Liver (tissue), 8 donors: ENCODE measurements at regions not wholly inside any gene's neighbourhood (a gene's known extent, or its start where the extent isn't known, plus 50 kb on each side); places are given as distances from the start of the nearest gene placed in this dataset.

Experiments
- DNase-seq: peaks from one replicate; pipeline ENCODE4 v3.0.0-alpha.2; 2017; ENCODE audit warnings: low spot score
- H3K27ac ChIP-seq, 2 donors: one replicate each; pipeline ENCODE4 v1.7.0; 2013; ENCODE audit warnings: inconsistent platforms in 2 of 2, low read length in 2 of 2, control low read depth in 1 of 2, low read depth in 1 of 2, mild to moderate bottlenecking in 1 of 2
- H3K27me3 ChIP-seq, 4 donors: one replicate each; pipeline versions ENCODE4 v1.6.1 to v1.7.0; 2013; ENCODE audit warnings: low read length in 3 of 4, inconsistent platforms in 1 of 4, mild to moderate bottlenecking in 1 of 4, moderate library complexity in 1 of 4; ENCODE audit not compliant: control insufficient read depth in 4 of 4, insufficient read depth in 4 of 4
- H3K36me3 ChIP-seq, 4 donors: one replicate each; pipeline versions ENCODE4 v1.6.1 to v1.7.0; 2013; ENCODE audit warnings: low read length in 3 of 4, mild to moderate bottlenecking in 3 of 4, low read depth in 1 of 4, moderate library complexity in 1 of 4; ENCODE audit not compliant: control insufficient read depth in 4 of 4, insufficient read depth in 3 of 4
- H3K4me1 ChIP-seq, 4 donors: one replicate each; pipeline versions ENCODE4 v1.6.1 to v1.7.0; 2013; ENCODE audit warnings: low read length in 3 of 4, mild to moderate bottlenecking in 3 of 4, moderate library complexity in 1 of 4; ENCODE audit not compliant: control insufficient read depth in 4 of 4, insufficient read depth in 4 of 4
- H3K4me3 ChIP-seq, 3 donors: one replicate each; pipeline versions ENCODE4 v1.6.1 to v1.7.0; 2013; ENCODE audit warnings: low read length in 3 of 3, control low read depth in 1 of 3, low read depth in 1 of 3, mild to moderate bottlenecking in 1 of 3
- H3K9ac ChIP-seq, 2 donors: one replicate each; pipeline ENCODE4 v1.7.0; 2013; ENCODE audit warnings: low read length in 2 of 2, mild to moderate bottlenecking in 2 of 2, moderate library complexity in 2 of 2, control low read depth in 1 of 2, low read depth in 1 of 2
- H3K9me3 ChIP-seq, 4 donors: one replicate each; pipeline versions ENCODE4 v1.6.1 to v1.7.0; 2013; ENCODE audit warnings: low read length in 3 of 4; ENCODE audit not compliant: control insufficient read depth in 4 of 4
- EGR1 ChIP-seq, 2 donors: IDR thresholded peaks; 2 replicates each; pipeline ENCODE4 v1.6.1; 2016 to 2018; ENCODE audit warnings: antibody characterized with exemption in 2 of 2, low read depth in 2 of 2
- FOXA2 ChIP-seq: IDR thresholded peaks from 2 replicates; pipeline ENCODE4 v1.6.1; 2016; ENCODE audit warnings: antibody characterized with exemption
- GABPA ChIP-seq, 2 donors: IDR thresholded peaks in 1 of 2; conservative IDR thresholded peaks in 1 of 2; 2 replicates each; pipeline ENCODE4 v1.6.1; 2016; ENCODE audit warnings: antibody characterized with exemption in 2 of 2, mild to moderate bottlenecking in 1 of 2, moderate library complexity in 1 of 2
- HNF4A ChIP-seq, 2 donors: conservative IDR thresholded peaks; 2 replicates each; pipeline ENCODE4 v1.6.1; 2016; ENCODE audit warnings: antibody characterized with exemption in 2 of 2, mild to moderate bottlenecking in 2 of 2
- JUND ChIP-seq, 2 donors: IDR thresholded peaks; 2 replicates each; pipeline ENCODE4 v1.6.1; 2016; ENCODE audit warnings: antibody characterized with exemption in 2 of 2
- RAD21 ChIP-seq, 2 donors: IDR thresholded peaks; 2 replicates each; pipeline ENCODE4 v1.6.1; 2016; ENCODE audit warnings: antibody characterized with exemption in 2 of 2, mild to moderate bottlenecking in 2 of 2
- RXRA ChIP-seq, 2 donors: IDR thresholded peaks; 2 replicates each; pipeline ENCODE4 v1.6.1; 2017 to 2018; ENCODE audit warnings: antibody characterized with exemption in 2 of 2, mild to moderate bottlenecking in 1 of 2
- TAF1 ChIP-seq: conservative IDR thresholded peaks from 2 replicates; pipeline ENCODE4 v1.6.1; 2016; ENCODE audit warnings: antibody characterized with exemption, mild to moderate bottlenecking
- YY1 ChIP-seq: IDR thresholded peaks from 2 replicates; pipeline ENCODE4 v1.6.1; 2016; ENCODE audit warnings: antibody characterized with exemption, mild to moderate bottlenecking
- WGBS: extraction: QIAGEN DNeasy Blood & Tissue Kit; methylation state at CpG from one replicate; pipeline ENCODE4 v1.1.7; 2013; 5-methylcytosine and 5-hydroxymethylcytosine counted together
- TF ChIP-seq, protein P1 (sequence below): IDR thresholded peaks from 2 replicates; pipeline ENCODE4 v1.6.1; 2016; ENCODE audit warnings: antibody characterized with exemption
- TF ChIP-seq, protein P2 (sequence below): IDR thresholded peaks from 2 replicates; pipeline ENCODE4 v1.6.1; 2016; ENCODE audit warnings: antibody characterized with exemption
- TF ChIP-seq, protein P3 (sequence below): IDR thresholded peaks from 2 replicates; pipeline ENCODE4 v1.6.1; 2016; ENCODE audit warnings: antibody characterized with exemption
- TF ChIP-seq, protein P4 (sequence below): IDR thresholded peaks from 2 replicates; pipeline ENCODE4 v1.6.1; 2016; ENCODE audit warnings: antibody characterized with exemption, mild to moderate bottlenecking
- TF ChIP-seq, protein P5 (sequence below): fragments of 150-350 bp; IDR thresholded peaks from 2 replicates; pipeline ENCODE4 v1.5.1; 2017; ENCODE audit warnings: improper control_type of control experiment, low read depth, low read length; ENCODE audit not compliant: missing input control
- donor health status: healthy.
- donor health status: healthy.
- donor health status: healthy.
- donor health status: healthy.
- donor health status: healthy.

DNA sequence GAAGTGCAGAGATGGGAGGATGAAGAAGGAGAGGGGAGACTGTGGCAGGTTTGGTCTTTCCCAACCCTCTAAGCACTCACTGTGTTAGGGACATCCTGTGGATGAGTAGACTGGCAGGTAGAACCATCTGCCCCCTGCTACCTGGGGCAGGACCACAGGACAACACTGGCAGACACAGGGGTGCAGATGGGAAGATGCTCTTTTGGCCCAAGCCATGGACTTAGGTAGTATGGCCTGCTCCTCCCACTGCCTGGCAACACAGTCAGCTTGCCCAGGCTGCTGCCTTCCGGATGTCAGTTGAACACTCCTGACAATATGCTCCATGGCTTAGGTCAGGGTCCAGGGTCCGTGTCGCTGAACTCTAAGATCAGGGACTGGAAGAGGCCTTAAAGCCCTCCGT, 140.7 kb upstream of the NAV2 start:
- Histone ChIP-seq H3K27me3 (no peaks in the 10 kb centered on the region), H3K9ac (no peak overlapping the region), H3K27ac (no peak overlapping the region), H3K4me1 (peaks cover 0 to 2% (median 0%) of the 10 kb centered on the region in 4 donors), H3K9me3 (no peaks in the 10 kb centered on the region), H3K4me3 (no peak overlapping the region), H3K36me3 (no peaks in the 10 kb centered on the region)
- TF ChIP-seq HNF4A (conservative IDR thresholded peaks at IDR 0.05) (peak in 1 of 2 donors; percentile 14), TAF1 (no peak), EGR1 (IDR thresholded peaks at IDR 0.05; ENCODE audit: low read depth in 2 of 2) (no peak)
- 84% methylated on average over 4 of the region's 4 CpGs for WGBS
- DNase-seq: no peak

DNA sequence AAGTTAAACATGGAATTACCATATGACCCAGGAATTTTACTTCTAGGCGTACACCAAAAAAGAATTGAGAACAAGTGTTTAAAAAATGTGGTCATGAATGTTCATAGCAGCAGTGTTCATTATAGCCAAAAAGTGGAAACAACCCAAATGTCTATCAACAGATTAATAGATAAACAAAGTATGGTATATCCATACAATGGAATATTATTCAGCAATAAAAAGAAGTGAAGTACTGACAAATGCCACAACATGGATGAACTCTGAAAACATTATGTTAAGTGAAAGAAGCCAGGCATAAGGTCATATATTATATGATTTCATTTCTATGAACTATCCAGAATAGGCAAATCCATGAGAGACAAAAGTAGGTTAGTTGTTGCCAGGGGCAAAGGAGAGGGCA, 141.7 kb upstream of the NAV2 start:
- Histone ChIP-seq H3K9ac (no peak overlapping the region), H3K36me3 (no peaks in the 10 kb centered on the region), H3K27me3 (no peaks in the 10 kb centered on the region), H3K27ac (no peak overlapping the region), H3K4me1 (no peaks in the 10 kb centered on the region), H3K9me3 (no peaks in the 10 kb centered on the region), H3K4me3 (no peak overlapping the region)
- DNase-seq: no peak
- TF ChIP-seq, protein P1, sequence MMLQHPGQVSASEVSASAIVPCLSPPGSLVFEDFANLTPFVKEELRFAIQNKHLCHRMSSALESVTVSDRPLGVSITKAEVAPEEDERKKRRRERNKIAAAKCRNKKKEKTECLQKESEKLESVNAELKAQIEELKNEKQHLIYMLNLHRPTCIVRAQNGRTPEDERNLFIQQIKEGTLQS: no peak
- TF ChIP-seq JUND (IDR thresholded peaks at IDR 0.05) (no peak), GABPA (IDR thresholded peaks at IDR 0.05 in 1 of 2, conservative IDR thresholded peaks at IDR 0.05 in 1 of 2) (no peak), EGR1 (IDR thresholded peaks at IDR 0.05; ENCODE audit: low read depth in 2 of 2) (no peak), RAD21 (IDR thresholded peaks at IDR 0.05) (no peak), FOXA2 (no peak), RXRA (IDR thresholded peaks at IDR 0.05) (no peak), HNF4A (conservative IDR thresholded peaks at IDR 0.05) (no peak), YY1 (no peak)
- TF ChIP-seq, protein P2, sequence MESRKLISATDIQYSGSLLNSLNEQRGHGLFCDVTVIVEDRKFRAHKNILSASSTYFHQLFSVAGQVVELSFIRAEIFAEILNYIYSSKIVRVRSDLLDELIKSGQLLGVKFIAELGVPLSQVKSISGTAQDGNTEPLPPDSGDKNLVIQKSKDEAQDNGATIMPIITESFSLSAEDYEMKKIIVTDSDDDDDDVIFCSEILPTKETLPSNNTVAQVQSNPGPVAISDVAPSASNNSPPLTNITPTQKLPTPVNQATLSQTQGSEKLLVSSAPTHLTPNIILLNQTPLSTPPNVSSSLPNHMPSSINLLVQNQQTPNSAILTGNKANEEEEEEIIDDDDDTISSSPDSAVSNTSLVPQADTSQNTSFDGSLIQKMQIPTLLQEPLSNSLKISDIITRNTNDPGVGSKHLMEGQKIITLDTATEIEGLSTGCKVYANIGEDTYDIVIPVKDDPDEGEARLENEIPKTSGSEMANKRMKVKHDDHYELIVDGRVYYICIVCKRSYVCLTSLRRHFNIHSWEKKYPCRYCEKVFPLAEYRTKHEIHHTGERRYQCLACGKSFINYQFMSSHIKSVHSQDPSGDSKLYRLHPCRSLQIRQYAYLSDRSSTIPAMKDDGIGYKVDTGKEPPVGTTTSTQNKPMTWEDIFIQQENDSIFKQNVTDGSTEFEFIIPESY: no peak
- TF ChIP-seq, protein P3, sequence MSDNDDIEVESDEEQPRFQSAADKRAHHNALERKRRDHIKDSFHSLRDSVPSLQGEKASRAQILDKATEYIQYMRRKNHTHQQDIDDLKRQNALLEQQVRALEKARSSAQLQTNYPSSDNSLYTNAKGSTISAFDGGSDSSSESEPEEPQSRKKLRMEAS: no peak
- TF ChIP-seq, protein P4, sequence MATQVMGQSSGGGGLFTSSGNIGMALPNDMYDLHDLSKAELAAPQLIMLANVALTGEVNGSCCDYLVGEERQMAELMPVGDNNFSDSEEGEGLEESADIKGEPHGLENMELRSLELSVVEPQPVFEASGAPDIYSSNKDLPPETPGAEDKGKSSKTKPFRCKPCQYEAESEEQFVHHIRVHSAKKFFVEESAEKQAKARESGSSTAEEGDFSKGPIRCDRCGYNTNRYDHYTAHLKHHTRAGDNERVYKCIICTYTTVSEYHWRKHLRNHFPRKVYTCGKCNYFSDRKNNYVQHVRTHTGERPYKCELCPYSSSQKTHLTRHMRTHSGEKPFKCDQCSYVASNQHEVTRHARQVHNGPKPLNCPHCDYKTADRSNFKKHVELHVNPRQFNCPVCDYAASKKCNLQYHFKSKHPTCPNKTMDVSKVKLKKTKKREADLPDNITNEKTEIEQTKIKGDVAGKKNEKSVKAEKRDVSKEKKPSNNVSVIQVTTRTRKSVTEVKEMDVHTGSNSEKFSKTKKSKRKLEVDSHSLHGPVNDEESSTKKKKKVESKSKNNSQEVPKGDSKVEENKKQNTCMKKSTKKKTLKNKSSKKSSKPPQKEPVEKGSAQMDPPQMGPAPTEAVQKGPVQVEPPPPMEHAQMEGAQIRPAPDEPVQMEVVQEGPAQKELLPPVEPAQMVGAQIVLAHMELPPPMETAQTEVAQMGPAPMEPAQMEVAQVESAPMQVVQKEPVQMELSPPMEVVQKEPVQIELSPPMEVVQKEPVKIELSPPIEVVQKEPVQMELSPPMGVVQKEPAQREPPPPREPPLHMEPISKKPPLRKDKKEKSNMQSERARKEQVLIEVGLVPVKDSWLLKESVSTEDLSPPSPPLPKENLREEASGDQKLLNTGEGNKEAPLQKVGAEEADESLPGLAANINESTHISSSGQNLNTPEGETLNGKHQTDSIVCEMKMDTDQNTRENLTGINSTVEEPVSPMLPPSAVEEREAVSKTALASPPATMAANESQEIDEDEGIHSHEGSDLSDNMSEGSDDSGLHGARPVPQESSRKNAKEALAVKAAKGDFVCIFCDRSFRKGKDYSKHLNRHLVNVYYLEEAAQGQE: no peak
- TF ChIP-seq, protein P5, sequence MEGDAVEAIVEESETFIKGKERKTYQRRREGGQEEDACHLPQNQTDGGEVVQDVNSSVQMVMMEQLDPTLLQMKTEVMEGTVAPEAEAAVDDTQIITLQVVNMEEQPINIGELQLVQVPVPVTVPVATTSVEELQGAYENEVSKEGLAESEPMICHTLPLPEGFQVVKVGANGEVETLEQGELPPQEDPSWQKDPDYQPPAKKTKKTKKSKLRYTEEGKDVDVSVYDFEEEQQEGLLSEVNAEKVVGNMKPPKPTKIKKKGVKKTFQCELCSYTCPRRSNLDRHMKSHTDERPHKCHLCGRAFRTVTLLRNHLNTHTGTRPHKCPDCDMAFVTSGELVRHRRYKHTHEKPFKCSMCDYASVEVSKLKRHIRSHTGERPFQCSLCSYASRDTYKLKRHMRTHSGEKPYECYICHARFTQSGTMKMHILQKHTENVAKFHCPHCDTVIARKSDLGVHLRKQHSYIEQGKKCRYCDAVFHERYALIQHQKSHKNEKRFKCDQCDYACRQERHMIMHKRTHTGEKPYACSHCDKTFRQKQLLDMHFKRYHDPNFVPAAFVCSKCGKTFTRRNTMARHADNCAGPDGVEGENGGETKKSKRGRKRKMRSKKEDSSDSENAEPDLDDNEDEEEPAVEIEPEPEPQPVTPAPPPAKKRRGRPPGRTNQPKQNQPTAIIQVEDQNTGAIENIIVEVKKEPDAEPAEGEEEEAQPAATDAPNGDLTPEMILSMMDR: no peak
- 100% methylated on average over 1 of the region's 1 CpG for WGBS
